ENCODE measurements at regions not wholly inside any gene's neighbourhood (a gene's known extent, or its start where the extent isn't known, plus 50 kb on each side); places are given as distances from the start of the nearest gene placed in this dataset.

GRCh38 chr21:32162727-32163320, 116.0 kb downstream of the MIS18A start:
- in situ Hi-C loops (cut with HindIII; ENCODE audit: low pct_unique_long_range_greater_than_20kb, low sequenced_read_pairs) (no loop called here), intact Hi-C loops (cut with micrococcal nuclease; ENCODE audit: unreplicated experiment) (no loop called here)
- no peaks in the 10 kb centered on the region for H3K9me3 ChIP-seq (ENCODE audit: control insufficient read depth, insufficient read depth, low read depth, low read length)
- H3K4me1 ChIP-seq (ENCODE audit: control insufficient read depth, insufficient read depth, low read length), result no peaks in the 10 kb centered on the region
- no peak overlapping the region for H3K27ac ChIP-seq (ENCODE audit: low read length)
- ATAC-seq, result no peak
- POLR2A ChIA-PET, result no interaction called here
- DNase-seq (ENCODE audit: low read depth, low spot score), result no peak
- H3K36me3 ChIP-seq (ENCODE audit: control insufficient read depth, insufficient read depth, low read length), result no peaks in the 10 kb centered on the region
- BruUV-seq (replicated peaks), result no TSS peak
- CTCF ChIA-PET, result no interaction called here
- H3K4me3 ChIP-seq (ENCODE audit: low read depth in 2 of 2, low read length in 2 of 2), result no peak overlapping the region
- H3K27me3 ChIP-seq (ENCODE audit: control insufficient read depth, insufficient read depth, low read length), result no peaks in the 10 kb centered on the region
- TF ChIP-seq SIN3A (IDR thresholded peaks at IDR 0.05; ENCODE audit: borderline replicate concordance, insufficient read depth, low read depth, low read length), result no peak
- TF ChIP-seq POLR2AphosphoS5 (IDR thresholded peaks at IDR 0.05; ENCODE audit: low read depth, low read length), result no peak
- TF ChIP-seq TCF7L2 (IDR thresholded peaks at IDR 0.05; ENCODE audit: low read depth, low read length), result no peak
- TF ChIP-seq CTCF (IDR thresholded peaks at IDR 0.05), result no peak
- TF ChIP-seq REST (IDR thresholded peaks at IDR 0.05; ENCODE audit: insufficient read depth in 1 of 2, low read depth in 2 of 2, low read length in 1 of 2), result no peak

- no TSS peak for BruUV-seq (replicated peaks)
- ChIA-PET CTCF (no interaction called here), POLR2A (no interaction called here)
- no peaks in the 10 kb centered on the region for H3K9me3 ChIP-seq (ENCODE audit: control insufficient read depth, insufficient read depth, low read depth, low read length)
- H3K4me1 ChIP-seq (ENCODE audit: control insufficient read depth, insufficient read depth, low read length), result no peaks in the 10 kb centered on the region
- DNase-seq (ENCODE audit: low read depth, low spot score) (no peak), ATAC-seq (no peak)
- no peaks in the 10 kb centered on the region for H3K27me3 ChIP-seq (ENCODE audit: control insufficient read depth, insufficient read depth, low read length)
- intact Hi-C loops (cut with micrococcal nuclease; ENCODE audit: unreplicated experiment) (no loop called here), in situ Hi-C loops (cut with HindIII; ENCODE audit: low pct_unique_long_range_greater_than_20kb, low sequenced_read_pairs) (no loop called here)
- H3K36me3 ChIP-seq (ENCODE audit: control insufficient read depth, insufficient read depth, low read length), result no peaks in the 10 kb centered on the region
- no peak overlapping the region for H3K27ac ChIP-seq (ENCODE audit: low read length)
- no peak overlapping the region for H3K4me3 ChIP-seq (ENCODE audit: low read depth in 2 of 2, low read length in 2 of 2)
- no peak for TF ChIP-seq POLR2AphosphoS5 (IDR thresholded peaks at IDR 0.05; ENCODE audit: low read depth, low read length)
Observed at GRCh38 chr21:32155226-32155625, 123.6 kb downstream of the MIS18A start.

GRCh38 chr21:32147041-32147440, 131.8 kb downstream of the MIS18A start:
- CTCF ChIA-PET, result no interaction called here
- H3K4me1 ChIP-seq (ENCODE audit: control insufficient read depth, insufficient read depth, low read length), result no peaks in the 10 kb centered on the region
- H3K4me3 ChIP-seq (ENCODE audit: low read depth in 2 of 2, low read length in 2 of 2), result no peak overlapping the region
- intact Hi-C loops (cut with micrococcal nuclease; ENCODE audit: unreplicated experiment), result no loop called here
- H3K27me3 ChIP-seq (ENCODE audit: control insufficient read depth, insufficient read depth, low read length), result no peaks in the 10 kb centered on the region
- in situ Hi-C loops (cut with HindIII; ENCODE audit: low pct_unique_long_range_greater_than_20kb, low sequenced_read_pairs), result no loop called here
- no TSS peak for BruUV-seq (replicated peaks)
- H3K27ac ChIP-seq (ENCODE audit: low read length), result no peak overlapping the region
- TF ChIP-seq REST (IDR thresholded peaks at IDR 0.05; ENCODE audit: insufficient read depth in 1 of 2, low read depth in 2 of 2, low read length in 1 of 2) (no peak), TCF7L2 (IDR thresholded peaks at IDR 0.05; ENCODE audit: low read depth, low read length) (no peak), POLR2AphosphoS5 (IDR thresholded peaks at IDR 0.05; ENCODE audit: low read depth, low read length) (no peak), CTCF (IDR thresholded peaks at IDR 0.05) (no peak), SIN3A (IDR thresholded peaks at IDR 0.05; ENCODE audit: borderline replicate concordance, insufficient read depth, low read depth, low read length) (no peak)
- no peak for DNase-seq (ENCODE audit: low read depth, low spot score)
- H3K9me3 ChIP-seq (ENCODE audit: control insufficient read depth, insufficient read depth, low read depth, low read length), result no peaks in the 10 kb centered on the region
- no peak for ATAC-seq
- H3K36me3 ChIP-seq (ENCODE audit: control insufficient read depth, insufficient read depth, low read length), result no peaks in the 10 kb centered on the region
- POLR2A ChIA-PET, result no interaction called here

Data from Panc1 (cell line).